Heart left ventricle (tissue), 16 donors: ENCODE measurements at regions not wholly inside any gene's neighbourhood (a gene's known extent, or its start where the extent isn't known, plus 50 kb on each side); places are given as distances from the start of the nearest gene placed in this dataset.

Source experiments
- ATAC-seq, 4 donors: fragments of 200-7000 bp; cut with Tn5 transposase; one replicate each; pipeline ENCODE4 v1.9.1; 2020 to 2022; ENCODE audit warnings: moderate library complexity in 4 of 4, mild to moderate bottlenecking in 3 of 4, moderate number of reproducible peaks in 1 of 4
- DNase-seq, 5 donors: peaks; one replicate each; pipeline ENCODE4 v3.0.0-alpha.2; 2020
- H3K27ac ChIP-seq, 12 donors: fragments of 200-600 bp; sonication (generic) in 4 of 12; one replicate each; pipeline versions ENCODE4 v1.5.0 to v1.8.0; 2016 to 2022; ENCODE audit warnings: mild to moderate bottlenecking in 2 of 12
- H3K27me3 ChIP-seq, 9 donors: fragments of 200-600 bp; sonication (generic) in 2 of 9; one replicate each; pipeline versions ENCODE4 v1.5.1 to v1.8.0; 2016 to 2022; ENCODE audit warnings: mild to moderate bottlenecking in 3 of 9
- H3K36me3 ChIP-seq, 9 donors: fragments of 200-600 bp; sonication (generic) in 2 of 9; one replicate each; pipeline versions ENCODE4 v1.5.0 to v1.8.0; 2018 to 2022; ENCODE audit warnings: mild to moderate bottlenecking in 2 of 9
- H3K4me1 ChIP-seq, 12 donors: fragments of 200-600 bp; sonication (generic) in 4 of 12; one replicate each; pipeline versions ENCODE4 v1.5.0 to v1.8.0; 2016 to 2022; ENCODE audit warnings: mild to moderate bottlenecking in 3 of 12
- H3K4me3 ChIP-seq, 12 donors: fragments of 200-600 bp; sonication (generic) in 4 of 12; one replicate each; pipeline versions ENCODE4 v1.5.0 to v1.8.0; 2017 to 2022; ENCODE audit warnings: mild to moderate bottlenecking in 9 of 12, moderate library complexity in 4 of 12
- H3K9me3 ChIP-seq, 12 donors: fragments of 200-600 bp; sonication (generic) in 4 of 12; one replicate each; pipeline versions ENCODE4 v1.5.0 to v1.8.0; 2016 to 2022; ENCODE audit warnings: mild to moderate bottlenecking in 1 of 12
- POLR2A ChIP-seq, 2 donors: fragments of 450-650 bp; IDR thresholded peaks; one replicate each; pipeline ENCODE4 v1.6.1; 2017; ENCODE audit warnings: antibody characterized with exemption in 2 of 2, mild to moderate bottlenecking in 2 of 2, moderate library complexity in 2 of 2
- WGBS, 4 donors: extraction: QIAGEN DNeasy Blood & Tissue Kit in 2 of 4; methylation state at CpG; one replicate each; pipeline versions ENCODE4 v1.1.5 to v1.1.7; 2013 to 2018; 5-methylcytosine and 5-hydroxymethylcytosine counted together
- intact Hi-C, 10 donors: fragments of 100-400 bp; cut with DNase I; formaldehyde crosslinking; loops; one replicate each; pipeline versions ENCODE4 v1.11.1 to v1.14.2; 2022
- TF ChIP-seq, protein P1 (sequence below), 12 donors: fragments of 200-600 bp; sonication (generic) in 4 of 12; IDR thresholded peaks; one replicate each; pipeline versions ENCODE4 v1.5.0 to v1.8.0; 2018 to 2022; ENCODE audit warnings: antibody characterized with exemption in 12 of 12, mild to moderate bottlenecking in 5 of 12
- donor health status: ischemic (EF 13 %, LVEDD 7.1; RV severe dilation, severe dysfunction).
- donor health status: healthy with polysubstance abuse.
- donor health status: DM: no; HTN: yes; CAD: no.
- donor health status: DM: no; HTN: no; CAD: no.
- donor health status: ischemic (EF 25% LVEDD 6.9; RV normal size, moderate dysfunction).
- donor health status: ischemic (EF 25% LVEDD 5.7; RV mildly dilated, moderate dysfunction).
- donor health status: healthy.
- donor health status: DM: yes; HTN: yes; CAD: no.
- donor health status: ischemic (EF 35%, LVEDD 5.7; RV mildly dilated, moderate dysfunction).
- donor health status: nonischemic (EF 11% LVEDD 7.7; RV severe dilation, severe dysfunction).
- donor health status: DM: yes; HTN: yes; CAD: no.
- donor health status: PGD.
- donor health status: ischemic (EF 29% LVEDD 5.4; RV normal size, mild dysfunction).
- donor health status: nonischemic (EF 23%, LVEDD 6.1; RV moderate dilation, normal function).

DNA sequence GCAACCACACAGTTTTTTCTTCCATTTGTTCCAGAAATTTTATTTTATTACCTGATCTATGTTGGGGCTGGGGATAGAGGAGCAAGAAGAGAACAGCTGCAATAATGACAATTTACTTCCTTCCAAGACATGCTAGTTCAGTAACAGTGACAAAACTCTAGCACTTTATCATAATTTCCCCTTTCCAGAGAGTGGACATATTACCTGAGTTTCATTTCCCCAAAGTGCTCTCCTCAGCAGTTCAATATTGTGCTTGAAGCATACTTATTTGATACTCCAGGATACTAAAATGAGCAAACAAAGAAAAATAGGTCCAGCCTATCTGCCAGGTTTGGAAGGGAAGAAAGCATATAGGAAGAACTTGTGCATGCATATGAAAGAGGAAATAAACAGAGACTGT lies 157.7 kb downstream of the ID4 start:
- Histone ChIP-seq H3K27me3 (peaks cover 0 to 24% (median 0%) of the 10 kb centered on the region in 9 donors), H3K36me3 (no peaks in the 10 kb centered on the region), H3K27ac (no peak overlapping the region), H3K4me3 (no peak overlapping the region), H3K4me1 (no peaks in the 10 kb centered on the region), H3K9me3 (no peaks in the 10 kb centered on the region)
- no peak for TF ChIP-seq POLR2A (IDR thresholded peaks at IDR 0.05)
- intact Hi-C loops, result no loop called here
- ATAC-seq (no peak), DNase-seq (no peak)

DNA sequence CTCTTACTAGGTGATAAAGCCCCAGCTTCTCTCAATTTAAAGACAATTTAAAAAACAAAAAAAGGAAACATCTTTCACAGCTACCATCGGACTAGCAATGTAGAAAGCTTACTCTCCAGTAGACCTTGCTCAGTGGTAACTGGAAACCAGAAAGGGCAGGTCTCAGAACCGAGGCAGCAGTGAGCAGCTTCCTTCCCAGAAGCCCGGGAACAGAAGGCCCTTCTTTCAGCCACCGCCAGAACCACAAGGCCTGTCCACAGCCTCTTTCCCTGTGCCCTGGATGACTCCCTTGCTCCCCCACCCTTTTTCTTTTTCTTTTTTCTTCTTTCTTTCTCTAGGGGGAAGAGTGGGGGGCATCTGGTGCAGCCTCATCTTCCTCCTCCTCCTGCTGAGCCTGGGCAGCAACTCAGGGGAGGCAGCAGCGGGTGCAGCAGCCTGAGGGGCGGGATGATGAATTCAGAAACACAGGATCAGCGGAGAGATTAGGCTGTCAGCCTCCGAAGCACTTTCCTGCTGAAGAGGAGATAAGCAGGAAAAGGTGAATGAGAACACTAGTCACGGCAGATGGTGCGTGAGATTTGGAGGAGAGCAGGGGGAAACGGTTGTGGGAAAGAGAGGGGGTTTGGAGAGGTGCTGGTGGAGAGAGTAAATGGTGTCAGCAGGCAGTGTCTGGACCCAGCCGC lies 158.5 kb downstream of the ID4 start:
- Histone ChIP-seq H3K27ac (no peak overlapping the region), H3K36me3 (no peaks in the 10 kb centered on the region), H3K27me3 (peaks cover 0 to 24% (median 0%) of the 10 kb centered on the region in 9 donors), H3K4me1 (no peaks in the 10 kb centered on the region), H3K9me3 (no peaks in the 10 kb centered on the region), H3K4me3 (no peak overlapping the region)
- ATAC-seq (no peak), DNase-seq (no peak)
- TF ChIP-seq, protein P1, sequence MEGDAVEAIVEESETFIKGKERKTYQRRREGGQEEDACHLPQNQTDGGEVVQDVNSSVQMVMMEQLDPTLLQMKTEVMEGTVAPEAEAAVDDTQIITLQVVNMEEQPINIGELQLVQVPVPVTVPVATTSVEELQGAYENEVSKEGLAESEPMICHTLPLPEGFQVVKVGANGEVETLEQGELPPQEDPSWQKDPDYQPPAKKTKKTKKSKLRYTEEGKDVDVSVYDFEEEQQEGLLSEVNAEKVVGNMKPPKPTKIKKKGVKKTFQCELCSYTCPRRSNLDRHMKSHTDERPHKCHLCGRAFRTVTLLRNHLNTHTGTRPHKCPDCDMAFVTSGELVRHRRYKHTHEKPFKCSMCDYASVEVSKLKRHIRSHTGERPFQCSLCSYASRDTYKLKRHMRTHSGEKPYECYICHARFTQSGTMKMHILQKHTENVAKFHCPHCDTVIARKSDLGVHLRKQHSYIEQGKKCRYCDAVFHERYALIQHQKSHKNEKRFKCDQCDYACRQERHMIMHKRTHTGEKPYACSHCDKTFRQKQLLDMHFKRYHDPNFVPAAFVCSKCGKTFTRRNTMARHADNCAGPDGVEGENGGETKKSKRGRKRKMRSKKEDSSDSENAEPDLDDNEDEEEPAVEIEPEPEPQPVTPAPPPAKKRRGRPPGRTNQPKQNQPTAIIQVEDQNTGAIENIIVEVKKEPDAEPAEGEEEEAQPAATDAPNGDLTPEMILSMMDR (IDR thresholded peaks at IDR 0.05), result no peak
- no peak for TF ChIP-seq POLR2A (IDR thresholded peaks at IDR 0.05)
- intact Hi-C loops, result no loop called here
- 28 to 34% (median 29%) methylated on average over 12 of the region's 12 CpGs for WGBS, 4 donors

DNA sequence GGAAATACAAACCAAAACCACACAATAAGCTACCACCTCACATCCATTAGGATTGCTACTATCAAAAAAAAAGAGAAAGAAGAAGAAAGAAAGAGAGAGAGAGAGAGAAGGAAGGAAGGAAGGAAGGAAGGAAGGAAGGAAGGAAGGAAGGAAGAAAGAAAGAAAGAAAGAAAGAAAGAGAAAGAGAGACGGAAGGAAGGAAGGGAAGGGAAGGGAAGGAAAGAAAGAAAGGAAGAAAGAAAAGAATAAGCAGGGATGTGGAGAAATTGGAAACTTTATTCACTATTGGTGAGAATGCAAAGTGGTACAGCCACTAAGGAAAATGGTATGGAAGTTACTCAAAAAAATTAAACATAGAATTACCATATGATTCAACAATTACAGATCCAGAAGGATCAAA lies 159.9 kb downstream of the ID4 start:
- Histone ChIP-seq H3K36me3 (no peaks in the 10 kb centered on the region), H3K4me3 (no peak overlapping the region), H3K27ac (no peak overlapping the region), H3K27me3 (peaks cover 0 to 24% (median 0%) of the 10 kb centered on the region in 9 donors), H3K4me1 (no peaks in the 10 kb centered on the region), H3K9me3 (no peaks in the 10 kb centered on the region)
- no peak for TF ChIP-seq POLR2A (IDR thresholded peaks at IDR 0.05)
- TF ChIP-seq, protein P1 (IDR thresholded peaks at IDR 0.05), result no peak
- ATAC-seq (no peak), DNase-seq (no peak)
- WGBS, 4 donors, result 75 to 83% (median 77%) methylated on average over 1 of the region's 1 CpG
- intact Hi-C loops, result no loop called here

DNA sequence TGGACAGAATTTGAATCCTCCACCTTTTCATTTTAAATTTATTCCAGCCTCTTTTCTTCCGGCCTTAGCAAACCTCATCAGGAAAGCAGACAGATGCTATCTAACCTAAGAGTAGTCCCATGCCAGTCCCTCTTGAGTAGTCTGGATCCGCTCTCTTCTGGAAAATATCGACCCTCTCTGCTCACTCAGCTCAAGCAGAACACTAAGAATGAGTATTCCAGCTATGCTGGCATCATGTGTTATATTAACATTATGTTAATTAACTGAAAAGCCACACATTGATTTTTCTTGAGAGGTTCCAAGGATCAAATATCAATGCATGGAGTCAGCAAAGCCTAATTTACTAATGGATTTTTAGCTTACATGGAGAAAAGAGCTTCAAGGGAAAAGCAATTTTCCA lies 161.4 kb downstream of the ID4 start:
- DNase-seq (no peak), ATAC-seq (no peak)
- intact Hi-C loops, result no loop called here
- Histone ChIP-seq H3K27ac (no peak overlapping the region), H3K9me3 (no peaks in the 10 kb centered on the region), H3K4me3 (no peak overlapping the region), H3K36me3 (no peaks in the 10 kb centered on the region), H3K27me3 (peaks cover 0 to 22% (median 0%) of the 10 kb centered on the region in 9 donors), H3K4me1 (no peaks in the 10 kb centered on the region)
- WGBS, 4 donors, result 82 to 89% (median 85%) methylated on average over 3 of the region's 3 CpGs
- no peak for TF ChIP-seq POLR2A (IDR thresholded peaks at IDR 0.05)
- TF ChIP-seq, protein P1 (IDR thresholded peaks at IDR 0.05), result no peak
